Testis (tissue), 2 donors: ENCODE measurements at regions not wholly inside any gene's neighbourhood (a gene's known extent, or its start where the extent isn't known, plus 50 kb on each side); places are given as distances from the start of the nearest gene placed in this dataset.

Source experiments
- CTCF ChIP-seq, 3 experiments: fragments of 450-650 bp in 2 of 3; fragments of 200-600 bp in 1 of 3; sonication (generic) in 1 of 3; IDR thresholded peaks; one replicate each; pipeline ENCODE4 v1.5.1; 2016 to 2019; ENCODE audit warnings: antibody characterized with exemption in 3 of 3, mild to moderate bottlenecking in 2 of 3, moderate library complexity in 1 of 3
- POLR2A ChIP-seq: fragments of 450-650 bp; IDR thresholded peaks from one replicate; pipeline ENCODE4 v1.6.1; 2017; ENCODE audit warnings: antibody characterized with exemption, mild to moderate bottlenecking, moderate library complexity

GRCh38 chr13:74449811-74450524 is 315.8 kb upstream of the KLF12 start:
- TF ChIP-seq CTCF (IDR thresholded peaks at IDR 0.05) (no peak), POLR2A (no peak)
